ENCODE measurements at regions not wholly inside any gene's neighbourhood (a gene's known extent, or its start where the extent isn't known, plus 50 kb on each side); places are given as distances from the start of the nearest gene placed in this dataset.

DNA sequence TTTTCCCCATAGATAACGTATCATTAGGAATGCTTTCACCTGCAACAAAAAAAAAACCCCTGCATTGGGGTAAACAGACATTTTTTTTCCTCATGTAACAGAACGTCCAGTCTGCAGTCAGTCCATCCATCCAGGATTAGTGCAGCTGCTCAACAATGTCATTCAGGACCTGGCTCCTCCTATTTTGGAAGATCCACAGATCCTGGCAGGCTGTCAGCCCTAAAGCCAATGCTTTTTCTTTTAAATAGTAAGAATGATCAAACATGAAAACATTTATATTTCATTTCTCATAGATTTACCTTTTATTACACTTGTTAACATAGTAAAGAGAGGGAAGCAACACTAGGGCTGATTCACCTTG lies 116.5 kb upstream of the CCDC28A start:
- H3K23me2 ChIP-seq (ENCODE audit: low read depth, low read length), result no peaks in the 10 kb centered on the region
- ChIA-PET CTCF (ENCODE audit: partially characterized antibody) (interaction anchor here (1.3 to 1.8 kb wide), 3 partner anchors 10 to 950 kb away, joined by 3 to 5 read pairs (median 3); no protein-coding TSS in a partner anchor), POLR2A (ENCODE audit: partially characterized antibody) (interaction anchor here (1.7 kb wide), 1 partner anchor 36 kb away, joined by 6 read pairs; no protein-coding TSS in a partner anchor)
- no peak overlapping the region for H4K5ac ChIP-seq (ENCODE audit: insufficient read length, low read depth, low read length)
- no peak overlapping the region for H2BK5ac ChIP-seq (ENCODE audit: low read depth, low read length)
- H2BK15ac ChIP-seq (ENCODE audit: low read length), result no peak overlapping the region
- no peak overlapping the region for H3K56ac ChIP-seq (replicated peaks; ENCODE audit: insufficient read length, low read depth, low read length)
- H3K4me3 ChIP-seq (ENCODE audit: extremely low read depth in 1 of 4, insufficient read depth in 2 of 4, low read depth in 3 of 4, low read length in 4 of 4), result no peak overlapping the region
- TF ChIP-seq SIX5 (IDR thresholded peaks at IDR 0.05; ENCODE audit: low read depth, low read length) (no peak), FOSL1 (IDR thresholded peaks at IDR 0.05; ENCODE audit: insufficient read depth, low read depth, low read length) (no peak), NRF1 (IDR thresholded peaks at IDR 0.05; ENCODE audit: low read depth, low read length) (no peak), CBX5 (IDR thresholded peaks at IDR 0.05; ENCODE audit: low read depth, low read length) (no peak), CEBPB (IDR thresholded peaks at IDR 0.05; ENCODE audit: low read depth, low read length) (no peak), EZH2 (IDR thresholded peaks at IDR 0.05; ENCODE audit: low read depth, low read length, severe bottlenecking) (no peak), SP4 (IDR thresholded peaks at IDR 0.05; ENCODE audit: low read length) (no peak), TBP (IDR thresholded peaks at IDR 0.05; ENCODE audit: low read depth, low read length) (no peak), CBX8 (IDR thresholded peaks at IDR 0.05; ENCODE audit: borderline replicate concordance, low read depth, low read length) (no peak), RNF2 (IDR thresholded peaks at IDR 0.05; ENCODE audit: borderline replicate concordance, low read depth, low read length, missing control alignments, poor library complexity, severe bottlenecking) (no peak), E2F6 (IDR thresholded peaks at IDR 0.05) (no peak)
- FAIRE-seq (no peak), DNase-seq (ENCODE audit: low read depth in 1 of 2, low spot score in 2 of 2) (no peak)
- no peaks in the 10 kb centered on the region for H3K27me3 ChIP-seq (replicated peaks in 1 of 4; ENCODE audit: control insufficient read depth in 3 of 4, extremely low read depth in 1 of 4, insufficient read depth in 3 of 4, low read length in 3 of 4)
- H3K18ac ChIP-seq (ENCODE audit: extremely low read depth, low read length), result no peak overlapping the region
- WGBS, 2 experiments (ENCODE audit: extremely low coverage in 1 of 2, insufficient coverage in 1 of 2, insufficient read length in 1 of 2, insufficient replicate concordance in 2 of 2, low coverage in 1 of 2, low lambda C conversion rate in 2 of 2, missing lambda C conversion rate in 1 of 2), result 87% methylated on average over 2 of the region's 2 CpGs; no CpG with 5 or more reads in 1 of the 2 experiments
- H4K8ac ChIP-seq (ENCODE audit: extremely low read depth, insufficient read depth, low read length), result no peak overlapping the region
- peaks cover 0 to 32% of the 10 kb centered on the region in 2 experiments; a peak in 2 of 4 replicates for H3K79me2 ChIP-seq (ENCODE audit: control insufficient read depth in 1 of 2, insufficient read depth in 2 of 2, low read length in 2 of 2)
- no peak overlapping the region for H2AK5ac ChIP-seq (ENCODE audit: low read depth, low read length)
- no peak overlapping the region for H2BK20ac ChIP-seq (ENCODE audit: low read length)
- no peaks in the 10 kb centered on the region for H4K20me1 ChIP-seq (replicated peaks in 1 of 2; ENCODE audit: control insufficient read depth in 1 of 2, insufficient read depth in 2 of 2, low read length in 2 of 2)
- H3K4me2 ChIP-seq (ENCODE audit: insufficient read depth in 1 of 2, low read depth in 2 of 2, low read length in 2 of 2), result no peak overlapping the region
- H3K23ac ChIP-seq (ENCODE audit: insufficient read length), result no peak overlapping the region
- no peak overlapping the region for H2BK12ac ChIP-seq (ENCODE audit: low read depth, low read length)
- no peak overlapping the region for H3K14ac ChIP-seq (ENCODE audit: insufficient read length)
- no peaks in the 10 kb centered on the region for H3K4me1 ChIP-seq (replicated peaks in 1 of 4; ENCODE audit: control insufficient read depth in 3 of 4, insufficient read depth in 4 of 4, low read length in 3 of 4)
- H2AFZ ChIP-seq (ENCODE audit: low read length), result no peak overlapping the region
- H3K27ac ChIP-seq (ENCODE audit: low read depth, low read length), result no peak overlapping the region
- H3K9me3 ChIP-seq (ENCODE audit: insufficient read depth in 2 of 2, low read depth in 1 of 2, low read length in 1 of 2), result no peaks in the 10 kb centered on the region
- no peaks in the 10 kb centered on the region for H3K36me3 ChIP-seq (ENCODE audit: control insufficient read depth in 2 of 4, insufficient read depth in 4 of 4, low read length in 3 of 4)
- no peak overlapping the region for H3K4ac ChIP-seq (replicated peaks; ENCODE audit: insufficient read length, low read depth, low read length)
- no peak overlapping the region for H4K91ac ChIP-seq (replicated peaks; ENCODE audit: insufficient read length, low read length)
- no peak overlapping the region for H2BK120ac ChIP-seq (replicated peaks; ENCODE audit: low read depth, low read length)
- no peaks in the 10 kb centered on the region for H3K79me1 ChIP-seq (ENCODE audit: low read depth, low read length)
- no peak overlapping the region for H3K9ac ChIP-seq (replicated peaks in 1 of 4; ENCODE audit: extremely low read depth in 1 of 4, low read depth in 3 of 4, low read length in 3 of 4)
